CD14-positive monocyte (primary cell): ENCODE measurements at regions not wholly inside any gene's neighbourhood (a gene's known extent, or its start where the extent isn't known, plus 50 kb on each side); places are given as distances from the start of the nearest gene placed in this dataset.

Source experiments
- DNase-seq, 3 donors: peaks; one replicate each; pipeline ENCODE4 v3.0.0-alpha.2; 2011 to 2022
- H2AFZ ChIP-seq: 2 replicates; pipeline ENCODE4 v1.6.0; 2012; ENCODE audit warnings: mild to moderate bottlenecking, low read depth, low read length, inconsistent platforms; ENCODE audit not compliant: insufficient read depth, poor library complexity, severe bottlenecking
- H3K27ac ChIP-seq, 2 donors: 1 replicate in 1 of 2; 2 replicates in 1 of 2; pipeline ENCODE4 v1.5.1; 2012 to 2013; ENCODE audit warnings: low read length in 2 of 2, control low read depth in 1 of 2, inconsistent platforms in 1 of 2, low read depth in 1 of 2, mild to moderate bottlenecking in 1 of 2
- H3K27me3 ChIP-seq, 2 donors: one replicate each; pipeline versions ENCODE4 v1.6.0 to v1.6.1; 2011 to 2013; ENCODE audit warnings: low read length in 2 of 2; ENCODE audit not compliant: control insufficient read depth in 2 of 2, insufficient read depth in 2 of 2
- H3K36me3 ChIP-seq, 2 donors: replicated peaks in 1 of 2; 1 replicate in 1 of 2; 2 replicates in 1 of 2; pipeline versions ENCODE4 v1.5.1 to v1.6.1; 2012 to 2013; ENCODE audit warnings: low read length in 2 of 2, control low read depth in 1 of 2, inconsistent platforms in 1 of 2, mild to moderate bottlenecking in 1 of 2; ENCODE audit not compliant: insufficient read depth in 2 of 2, control insufficient read depth in 1 of 2
- H3K4me1 ChIP-seq, 2 donors: 1 replicate in 1 of 2; 2 replicates in 1 of 2; pipeline versions ENCODE4 v1.5.1 to v1.6.1; 2012 to 2013; ENCODE audit warnings: low read length in 2 of 2, control low read depth in 1 of 2, inconsistent platforms in 1 of 2, mild to moderate bottlenecking in 1 of 2, moderate library complexity in 1 of 2; ENCODE audit not compliant: insufficient read depth in 2 of 2, control insufficient read depth in 1 of 2
- H3K4me2 ChIP-seq: replicated peaks from 2 replicates; pipeline ENCODE3; 2012; ENCODE audit warnings: low read length, moderate library complexity, mild to moderate bottlenecking; ENCODE audit not compliant: poor library complexity, severe bottlenecking; ENCODE audit errors: extremely low read depth
- H3K4me3 ChIP-seq, 3 experiments: fragments of 200-600 bp in 1 of 3; sonication (generic) in 1 of 3; replicated peaks in 1 of 3; 1 replicate in 2 of 3; 2 replicates in 1 of 3; pipeline ENCODE4 v1.5.1; 2011 to 2013; ENCODE audit warnings: low read length in 3 of 3, mild to moderate bottlenecking in 3 of 3, control low read depth in 2 of 3, low read depth in 2 of 3, inconsistent platforms in 1 of 3, moderate library complexity in 1 of 3
- H3K79me2 ChIP-seq: 2 replicates; pipeline ENCODE4 v1.6.0; 2012; ENCODE audit warnings: mild to moderate bottlenecking, control low read depth, inconsistent platforms, low read length, moderate library complexity; ENCODE audit not compliant: insufficient read depth
- H3K9ac ChIP-seq: 2 replicates; pipeline ENCODE4 v1.6.0; 2017; ENCODE audit warnings: low read length, mild to moderate bottlenecking; ENCODE audit not compliant: insufficient read depth, poor library complexity, severe bottlenecking
- H3K9me3 ChIP-seq, 2 donors: replicated peaks in 1 of 2; 1 replicate in 1 of 2; 2 replicates in 1 of 2; pipeline versions ENCODE4 v1.5.1 to v1.6.1; 2012 to 2013; ENCODE audit warnings: low read length in 2 of 2, control low read depth in 1 of 2; ENCODE audit not compliant: control insufficient read depth in 1 of 2, insufficient read depth in 1 of 2
- H4K20me1 ChIP-seq: 2 replicates; pipeline ENCODE4 v1.6.0; 2012; ENCODE audit warnings: mild to moderate bottlenecking, low read length, control low read depth, moderate library complexity; ENCODE audit not compliant: insufficient read depth
- H3K27ac Mint-ChIP-seq, 7 donors: one replicate each; pipeline ENCODE4 v1.8.0; 2020; ENCODE audit warnings: mild to moderate bottlenecking in 7 of 7, mixed read lengths in 7 of 7, moderate library complexity in 6 of 7, inconsistent platforms in 2 of 7
- H3K27me3 Mint-ChIP-seq, 3 donors: one replicate each; pipeline ENCODE4 v1.8.0; 2021 to 2022; ENCODE audit warnings: low read depth in 3 of 3, mild to moderate bottlenecking in 3 of 3, mixed read lengths in 3 of 3, moderate library complexity in 3 of 3, inconsistent platforms in 1 of 3
- H3K36me3 Mint-ChIP-seq, 2 donors: one replicate each; pipeline ENCODE4 v1.8.0; 2020; ENCODE audit warnings: mixed read lengths in 2 of 2, inconsistent platforms in 1 of 2, mild to moderate bottlenecking in 1 of 2
- H3K4me1 Mint-ChIP-seq: one replicate; pipeline ENCODE4 v1.8.0; 2020; ENCODE audit warnings: mild to moderate bottlenecking, mixed read lengths
- H3K4me3 Mint-ChIP-seq, 2 donors: one replicate each; pipeline ENCODE4 v1.8.0; 2020; ENCODE audit warnings: mild to moderate bottlenecking in 2 of 2, mixed read lengths in 2 of 2, moderate library complexity in 1 of 2
- H3K9me3 Mint-ChIP-seq, 7 donors: one replicate each; pipeline ENCODE4 v1.8.0; 2020 to 2022; ENCODE audit warnings: mixed read lengths in 7 of 7, mild to moderate bottlenecking in 6 of 7, moderate library complexity in 6 of 7, inconsistent platforms in 2 of 7
- WGBS: methylation state at CpG from one replicate; pipeline ENCODE4 v1.1.5; 2013; ENCODE audit warnings: missing lambda C conversion rate; ENCODE audit not compliant: insufficient coverage; 5-methylcytosine and 5-hydroxymethylcytosine counted together
- intact Hi-C, 2 donors: fragments of 100-400 bp; cut with micrococcal nuclease; formaldehyde crosslinking; loops; one replicate each; pipeline versions ENCODE4 v1.15.0 to v1.15.1; 2023
- TF ChIP-seq, protein P1 (sequence below): fragments of 200-600 bp; IDR thresholded peaks from one replicate; pipeline ENCODE4 v1.8.0; 2022; ENCODE audit warnings: antibody characterized with exemption, mild to moderate bottlenecking

DNA sequence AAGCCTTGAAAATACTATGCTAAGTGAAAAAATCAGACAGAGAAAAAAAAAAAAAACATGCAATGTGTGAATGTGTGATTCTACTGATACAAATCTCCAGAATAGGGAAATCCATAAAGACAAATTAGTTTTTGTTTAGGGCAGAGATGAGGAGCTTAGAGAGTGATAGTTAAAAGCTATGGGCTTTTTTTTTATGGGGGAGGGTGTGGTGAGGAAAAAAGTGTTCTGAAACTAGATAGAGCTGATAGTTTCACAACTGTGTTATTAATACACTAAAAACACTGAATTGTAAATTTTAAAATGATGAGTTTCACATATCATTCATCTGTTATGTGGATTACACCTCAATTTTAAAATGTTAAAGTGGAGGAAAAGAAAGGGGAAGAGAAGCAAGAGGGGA is 228.3 kb upstream of the ZNF462 start:
- H3K4me3 ChIP-seq, result no peak overlapping the region
- DNase-seq, result no peak
- H4K20me1 ChIP-seq, result no peaks in the 10 kb centered on the region
- H3K4me1 ChIP-seq, result no peaks in the 10 kb centered on the region
- no peak overlapping the region for H3K9ac ChIP-seq
- H3K27me3 Mint-ChIP-seq, result no peaks in the 10 kb centered on the region
- TF ChIP-seq, protein P1, sequence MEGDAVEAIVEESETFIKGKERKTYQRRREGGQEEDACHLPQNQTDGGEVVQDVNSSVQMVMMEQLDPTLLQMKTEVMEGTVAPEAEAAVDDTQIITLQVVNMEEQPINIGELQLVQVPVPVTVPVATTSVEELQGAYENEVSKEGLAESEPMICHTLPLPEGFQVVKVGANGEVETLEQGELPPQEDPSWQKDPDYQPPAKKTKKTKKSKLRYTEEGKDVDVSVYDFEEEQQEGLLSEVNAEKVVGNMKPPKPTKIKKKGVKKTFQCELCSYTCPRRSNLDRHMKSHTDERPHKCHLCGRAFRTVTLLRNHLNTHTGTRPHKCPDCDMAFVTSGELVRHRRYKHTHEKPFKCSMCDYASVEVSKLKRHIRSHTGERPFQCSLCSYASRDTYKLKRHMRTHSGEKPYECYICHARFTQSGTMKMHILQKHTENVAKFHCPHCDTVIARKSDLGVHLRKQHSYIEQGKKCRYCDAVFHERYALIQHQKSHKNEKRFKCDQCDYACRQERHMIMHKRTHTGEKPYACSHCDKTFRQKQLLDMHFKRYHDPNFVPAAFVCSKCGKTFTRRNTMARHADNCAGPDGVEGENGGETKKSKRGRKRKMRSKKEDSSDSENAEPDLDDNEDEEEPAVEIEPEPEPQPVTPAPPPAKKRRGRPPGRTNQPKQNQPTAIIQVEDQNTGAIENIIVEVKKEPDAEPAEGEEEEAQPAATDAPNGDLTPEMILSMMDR, result no peak
- intact Hi-C loops, result no loop called here
- peaks cover 0 to 1% (median 0%) of the 10 kb centered on the region in 7 donors for H3K9me3 Mint-ChIP-seq
- no peaks in the 10 kb centered on the region for H3K79me2 ChIP-seq
- no peak overlapping the region for H3K27ac ChIP-seq
- no peak overlapping the region for H3K27ac Mint-ChIP-seq
- no peaks in the 10 kb centered on the region for H3K36me3 Mint-ChIP-seq
- no peak overlapping the region for H3K4me2 ChIP-seq
- H3K9me3 ChIP-seq, result no peaks in the 10 kb centered on the region
- H3K36me3 ChIP-seq, result no peaks in the 10 kb centered on the region
- H3K27me3 ChIP-seq, result no peaks in the 10 kb centered on the region
- peaks cover 2% of the 10 kb centered on the region for H3K4me1 Mint-ChIP-seq
- H2AFZ ChIP-seq, result no peak overlapping the region
- no peak overlapping the region for H3K4me3 Mint-ChIP-seq

DNA sequence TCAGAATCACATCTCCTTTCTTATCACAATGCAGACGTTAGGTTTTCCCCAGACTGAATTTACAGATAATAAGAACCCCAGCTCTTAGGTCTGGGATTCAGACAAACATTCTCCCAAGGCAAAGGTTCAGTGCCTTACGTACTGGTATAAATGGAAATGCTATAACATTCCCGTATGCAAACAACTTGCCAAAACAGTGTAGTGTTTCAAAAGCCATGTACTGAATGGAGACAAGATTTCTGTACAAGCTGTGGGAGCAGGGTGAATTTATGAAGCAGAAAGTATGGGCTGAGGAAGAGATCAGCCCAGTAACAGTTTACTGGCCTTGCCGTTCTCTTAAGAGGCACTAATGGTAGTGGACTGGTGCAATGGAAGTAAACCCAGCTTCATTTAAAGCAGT is 225.5 kb upstream of the ZNF462 start:
- Histone ChIP-seq H2AFZ (no peak overlapping the region), H4K20me1 (no peaks in the 10 kb centered on the region), H3K27me3 (no peaks in the 10 kb centered on the region), H3K36me3 (no peaks in the 10 kb centered on the region), H3K27ac (no peak overlapping the region), H3K4me2 (no peak overlapping the region), H3K4me3 (no peak overlapping the region), H3K79me2 (no peaks in the 10 kb centered on the region), H3K9me3 (no peaks in the 10 kb centered on the region), H3K4me1 (no peaks in the 10 kb centered on the region), H3K9ac (no peak overlapping the region)
- H3K27me3 Mint-ChIP-seq, result no peaks in the 10 kb centered on the region
- TF ChIP-seq, protein P1, result no peak
- no peaks in the 10 kb centered on the region for H3K9me3 Mint-ChIP-seq
- H3K4me1 Mint-ChIP-seq, result peaks cover 2% of the 10 kb centered on the region
- WGBS, result 82% methylated on average over 2 of the region's 4 CpGs
- DNase-seq, result no peak
- no peak overlapping the region for H3K4me3 Mint-ChIP-seq
- intact Hi-C loops, result no loop called here
- no peak overlapping the region for H3K27ac Mint-ChIP-seq
- no peaks in the 10 kb centered on the region for H3K36me3 Mint-ChIP-seq
